ENCODE measurements at regions not wholly inside any gene's neighbourhood (a gene's known extent, or its start where the extent isn't known, plus 50 kb on each side); places are given as distances from the start of the nearest gene placed in this dataset.

DNA sequence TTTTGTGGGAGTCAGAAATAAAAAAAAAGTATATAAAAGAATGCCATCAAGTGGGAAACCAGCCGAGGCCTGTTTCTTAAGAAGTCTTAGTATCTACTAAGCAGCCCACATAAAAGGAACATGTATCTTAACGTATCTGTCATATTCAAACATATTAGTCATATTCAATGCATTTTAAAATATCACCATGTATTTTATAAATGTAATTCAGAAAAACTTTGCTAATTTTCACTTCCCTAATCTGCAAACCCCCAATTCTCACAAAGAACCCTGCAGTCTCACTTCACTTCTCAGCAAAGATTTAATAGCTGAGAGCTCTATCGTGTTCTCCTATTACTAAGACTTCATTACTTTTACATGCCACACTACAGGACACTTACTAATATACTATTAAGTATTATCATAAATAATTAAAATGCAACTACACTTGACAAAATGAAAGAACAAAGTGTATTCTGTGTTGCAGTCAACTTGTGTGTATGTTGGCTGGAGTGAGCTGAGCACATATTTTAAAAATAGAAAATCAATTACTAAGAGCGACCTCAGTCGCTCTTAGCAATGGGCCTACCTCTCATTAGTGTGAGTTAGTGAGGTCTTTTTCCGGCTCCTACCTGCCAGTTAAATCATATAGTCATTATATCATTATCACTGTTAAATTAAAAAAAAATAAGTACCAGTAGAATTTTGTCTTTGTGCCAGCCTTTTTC lies 484.3 kb downstream of the LMO4 start:
- Histone ChIP-seq H3K27ac (no peak overlapping the region), H3K4me1 (no peaks in the 10 kb centered on the region), H3K4me3 (no peak overlapping the region), H3K36me3 (no peaks in the 10 kb centered on the region), H3K9me3 (no peaks in the 10 kb centered on the region), H3K27me3 (no peaks in the 10 kb centered on the region)
- DNase-seq (no peak), ATAC-seq (ENCODE audit: low FRiP score in 2 of 2) (no peak)
- TF ChIP-seq POLR2AphosphoS5 (IDR thresholded peaks at IDR 0.05) (no peak), EP300 (IDR thresholded peaks at IDR 0.05) (no peak), POLR2A (IDR thresholded peaks at IDR 0.05) (no peak)
- TF ChIP-seq, protein P1, sequence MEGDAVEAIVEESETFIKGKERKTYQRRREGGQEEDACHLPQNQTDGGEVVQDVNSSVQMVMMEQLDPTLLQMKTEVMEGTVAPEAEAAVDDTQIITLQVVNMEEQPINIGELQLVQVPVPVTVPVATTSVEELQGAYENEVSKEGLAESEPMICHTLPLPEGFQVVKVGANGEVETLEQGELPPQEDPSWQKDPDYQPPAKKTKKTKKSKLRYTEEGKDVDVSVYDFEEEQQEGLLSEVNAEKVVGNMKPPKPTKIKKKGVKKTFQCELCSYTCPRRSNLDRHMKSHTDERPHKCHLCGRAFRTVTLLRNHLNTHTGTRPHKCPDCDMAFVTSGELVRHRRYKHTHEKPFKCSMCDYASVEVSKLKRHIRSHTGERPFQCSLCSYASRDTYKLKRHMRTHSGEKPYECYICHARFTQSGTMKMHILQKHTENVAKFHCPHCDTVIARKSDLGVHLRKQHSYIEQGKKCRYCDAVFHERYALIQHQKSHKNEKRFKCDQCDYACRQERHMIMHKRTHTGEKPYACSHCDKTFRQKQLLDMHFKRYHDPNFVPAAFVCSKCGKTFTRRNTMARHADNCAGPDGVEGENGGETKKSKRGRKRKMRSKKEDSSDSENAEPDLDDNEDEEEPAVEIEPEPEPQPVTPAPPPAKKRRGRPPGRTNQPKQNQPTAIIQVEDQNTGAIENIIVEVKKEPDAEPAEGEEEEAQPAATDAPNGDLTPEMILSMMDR (IDR thresholded peaks at IDR 0.05): no peak
- WGBS, 2 donors: 79 to 85% methylated on average over 6 of the region's 6 CpGs

DNA sequence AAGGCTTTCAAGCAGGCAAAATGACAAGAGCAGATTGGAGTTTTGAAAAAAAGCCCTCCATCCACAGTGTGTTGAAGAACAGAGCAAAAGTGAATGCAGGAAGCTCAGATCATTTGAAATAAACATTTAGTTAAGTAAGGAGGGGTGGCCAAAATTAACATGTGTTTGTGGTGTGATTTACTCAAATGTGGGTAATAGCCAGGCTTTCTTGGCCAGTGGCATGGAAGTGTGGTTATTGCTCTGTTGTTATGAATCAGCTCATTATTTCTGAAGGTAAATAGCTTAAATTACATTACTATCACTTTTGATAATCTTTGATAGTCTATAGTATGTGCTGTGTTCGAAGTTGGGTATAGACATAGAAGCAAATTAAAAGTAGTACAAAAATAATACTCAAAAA lies 485.9 kb downstream of the LMO4 start:
- no peaks in the 10 kb centered on the region for H3K4me1 ChIP-seq
- WGBS, 2 donors: 79 to 81% methylated on average over 1 of the region's 1 CpG

DNA sequence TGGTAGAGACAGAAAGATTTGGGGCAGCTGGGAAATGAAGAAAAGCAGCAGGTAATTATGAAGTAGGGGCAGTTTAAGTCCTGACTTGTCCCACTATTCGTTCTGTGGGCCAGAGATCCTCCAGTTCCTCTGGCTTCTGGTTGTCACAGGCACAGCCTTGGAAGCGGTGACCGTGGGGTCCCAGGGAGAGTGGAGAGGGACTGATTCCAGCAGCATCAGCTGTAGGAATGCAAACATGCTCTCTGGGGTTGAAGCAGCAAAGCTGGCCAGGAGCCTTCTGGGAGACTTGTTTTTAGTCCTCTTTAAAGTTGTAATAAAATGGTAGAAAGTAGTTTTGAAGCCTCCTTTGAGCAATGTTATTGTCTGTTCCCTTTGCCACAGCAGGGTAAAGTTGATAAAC lies 488.0 kb downstream of the LMO4 start:
- DNase-seq (no peak), ATAC-seq (ENCODE audit: low FRiP score in 2 of 2) (no peak)
- Histone ChIP-seq H3K36me3 (no peaks in the 10 kb centered on the region), H3K9me3 (no peaks in the 10 kb centered on the region), H3K27me3 (no peaks in the 10 kb centered on the region), H3K27ac (no peak overlapping the region), H3K4me3 (no peak overlapping the region), H3K4me1 (no peaks in the 10 kb centered on the region)
- no peak for TF ChIP-seq POLR2A (IDR thresholded peaks at IDR 0.05)
- TF ChIP-seq, protein P1 (IDR thresholded peaks at IDR 0.05): no peak
- no peak for TF ChIP-seq POLR2AphosphoS5 (IDR thresholded peaks at IDR 0.05)
- no peak for TF ChIP-seq EP300 (IDR thresholded peaks at IDR 0.05)
- 59 to 82% methylated on average over 3 of the region's 3 CpGs for WGBS, 2 donors

More for the DNA sequence above, 485.9 kb downstream of the LMO4 start:
- ATAC-seq (ENCODE audit: low FRiP score in 2 of 2) (no peak), DNase-seq (no peak)
- no peak overlapping the region for H3K27ac ChIP-seq
- H3K27me3 ChIP-seq: no peaks in the 10 kb centered on the region
- H3K36me3 ChIP-seq: no peaks in the 10 kb centered on the region
- no peak for TF ChIP-seq POLR2AphosphoS5 (IDR thresholded peaks at IDR 0.05)
- H3K9me3 ChIP-seq: no peaks in the 10 kb centered on the region
- no peak overlapping the region for H3K4me3 ChIP-seq

DNA sequence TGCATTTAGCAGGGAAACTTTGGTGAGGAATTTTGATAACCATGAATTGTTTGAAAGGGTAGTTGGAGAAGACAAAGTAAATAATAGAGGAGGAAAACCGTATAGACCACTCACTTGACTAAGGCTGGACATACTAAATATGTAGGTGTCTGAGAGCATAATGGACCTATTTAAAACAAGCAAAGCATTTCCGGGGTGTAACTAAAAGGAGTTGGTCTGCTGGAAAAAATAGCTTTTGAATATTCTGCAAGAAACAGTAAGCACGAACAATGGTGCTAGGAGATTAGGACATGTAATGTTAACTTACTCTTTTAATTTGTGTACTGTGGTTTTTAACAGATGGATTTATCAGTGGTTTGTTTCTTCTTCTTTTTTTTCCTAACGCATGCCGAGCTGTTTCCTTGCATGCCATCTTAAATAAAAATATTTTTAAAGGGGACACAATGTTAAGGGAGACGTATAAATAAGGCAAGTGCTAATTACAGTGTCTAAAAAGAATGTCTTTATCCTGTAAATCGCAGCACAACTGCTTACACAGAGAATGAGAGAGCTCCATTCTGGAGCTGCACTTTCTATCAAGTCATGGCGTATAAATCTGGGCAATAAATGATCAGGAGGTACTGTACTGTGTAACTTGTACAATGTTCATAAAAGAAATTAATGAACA lies 492.1 kb downstream of the LMO4 start:
- Histone ChIP-seq H3K27ac (no peak overlapping the region), H3K4me1 (no peaks in the 10 kb centered on the region), H3K4me3 (no peak overlapping the region), H3K27me3 (no peaks in the 10 kb centered on the region), H3K36me3 (no peaks in the 10 kb centered on the region), H3K9me3 (no peaks in the 10 kb centered on the region)
- no peak for ATAC-seq (ENCODE audit: low FRiP score in 2 of 2)
- no peak for DNase-seq
- 46 to 54% methylated on average over 8 of the region's 8 CpGs for WGBS, 2 donors
- TF ChIP-seq POLR2A (IDR thresholded peaks at IDR 0.05): no peak
- TF ChIP-seq POLR2AphosphoS5 (IDR thresholded peaks at IDR 0.05): no peak
- no peak for TF ChIP-seq EP300 (IDR thresholded peaks at IDR 0.05)
- TF ChIP-seq, protein P1 (IDR thresholded peaks at IDR 0.05): no peak

DNA sequence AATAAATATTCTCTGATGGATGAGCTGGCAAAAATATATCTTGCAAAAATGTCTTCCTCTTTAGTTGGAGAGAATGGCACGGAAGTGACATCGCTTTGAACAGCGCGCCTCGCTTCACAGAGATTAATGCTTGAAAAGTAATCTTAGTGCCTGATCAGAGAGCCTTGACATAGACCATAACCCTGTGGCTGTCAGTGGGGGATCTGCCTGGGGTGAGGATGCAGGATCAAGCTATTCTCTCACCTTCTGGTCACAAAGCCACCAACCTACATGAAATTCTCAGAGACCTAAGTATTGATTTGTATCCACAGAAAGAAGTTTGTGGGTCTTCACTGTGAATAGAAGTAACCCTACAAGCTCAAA lies 492.6 kb downstream of the LMO4 start:
- WGBS, 2 donors: 82 to 92% methylated on average over 5 of the region's 5 CpGs
- DNase-seq (no peak), ATAC-seq (ENCODE audit: low FRiP score in 2 of 2) (no peak)
- H3K36me3 ChIP-seq: no peaks in the 10 kb centered on the region
- no peak overlapping the region for H3K4me3 ChIP-seq
- H3K4me1 ChIP-seq: no peaks in the 10 kb centered on the region
- no peak overlapping the region for H3K27ac ChIP-seq
- TF ChIP-seq, protein P1 (IDR thresholded peaks at IDR 0.05): no peak
- no peak for TF ChIP-seq EP300 (IDR thresholded peaks at IDR 0.05)
- no peak for TF ChIP-seq POLR2AphosphoS5 (IDR thresholded peaks at IDR 0.05)
- TF ChIP-seq POLR2A (IDR thresholded peaks at IDR 0.05): no peak
- no peaks in the 10 kb centered on the region for H3K27me3 ChIP-seq
- no peaks in the 10 kb centered on the region for H3K9me3 ChIP-seq
